H1 (cell line): ENCODE measurements at regions not wholly inside any gene's neighbourhood (a gene's known extent, or its start where the extent isn't known, plus 50 kb on each side); places are given as distances from the start of the nearest gene placed in this dataset.
"Not testable (repeated sequence)": the region's sequence is repeated elsewhere in the genome, so short reads cannot be mapped to it uniquely, and the experiment has no call there.

ENCODE experiments used
- CTCF ChIA-PET: fragments of 300-600 bp; sonication (Branson Sonifier 250); formaldehyde crosslinking; loops from one replicate; lab custom pipeline; 2021; ENCODE audit not compliant: partially characterized antibody; lab: Charles Lee
- POLR2A ChIA-PET: fragments of 300-600 bp; sonication (Branson Sonifier 250); formaldehyde crosslinking; loops from one replicate; lab custom pipeline; 2021; ENCODE audit warnings: inconsistent platforms; ENCODE audit not compliant: partially characterized antibody; lab: Charles Lee
- DNase-seq, 2 experiments: peaks; one replicate each; pipeline versions ENCODE4 v3.0.0 to v3.0.0-alpha.2; 2010 to 2022; ENCODE audit warnings: low spot score in 2 of 2, low read depth in 1 of 2, mixed read lengths in 1 of 2
- FAIRE-seq: peaks from 2 replicates; lab custom pipeline; 2011; peaks lifted over from hg19 to GRCh38; lab: Jason Lieb, UNC
- H2AFZ ChIP-seq: 2 replicates; pipeline ENCODE4 v1.8.1; 2012; ENCODE audit warnings: low read length, inconsistent platforms
- H2AK5ac ChIP-seq: 2 replicates; pipeline ENCODE4 v1.6.1; 2013; ENCODE audit warnings: low read depth, low read length
- H2BK120ac ChIP-seq: replicated peaks from 2 replicates; pipeline ENCODE3; 2013; ENCODE audit warnings: low read depth, low read length, inconsistent platforms
- H2BK12ac ChIP-seq: 2 replicates; pipeline ENCODE4 v1.6.1; 2013; ENCODE audit warnings: low read depth, low read length
- H2BK15ac ChIP-seq: 2 replicates; pipeline ENCODE4 v1.6.1; 2013; ENCODE audit warnings: low read length
- H2BK20ac ChIP-seq: 2 replicates; pipeline ENCODE4 v1.6.1; 2013; ENCODE audit warnings: low read length
- H2BK5ac ChIP-seq: 2 replicates; pipeline ENCODE4 v1.6.1; 2013; ENCODE audit warnings: low read depth, low read length
- H3K14ac ChIP-seq: 2 replicates; pipeline ENCODE4 v1.6.1; 2013; ENCODE audit warnings: inconsistent platforms; ENCODE audit not compliant: insufficient read length
- H3K18ac ChIP-seq: 2 replicates; pipeline ENCODE4 v1.6.1; 2013; ENCODE audit warnings: low read length; ENCODE audit errors: extremely low read depth
- H3K23ac ChIP-seq: 2 replicates; pipeline ENCODE4 v1.6.1; 2013; ENCODE audit warnings: inconsistent platforms; ENCODE audit not compliant: insufficient read length
- H3K23me2 ChIP-seq: 2 replicates; pipeline ENCODE4 v1.6.1; 2013; ENCODE audit warnings: low read depth, low read length
- H3K27ac ChIP-seq: 2 replicates; pipeline ENCODE4 v1.6.1; 2011; ENCODE audit warnings: low read depth, low read length, inconsistent platforms
- H3K27me3 ChIP-seq, 4 experiments: replicated peaks in 1 of 4; 1 replicate in 1 of 4; 2 replicates in 3 of 4; pipeline versions ENCODE4 v1.6.1 to v1.8.1; 2011 to 2013; ENCODE audit warnings: low read length in 3 of 4, mild to moderate bottlenecking in 3 of 4, inconsistent platforms in 2 of 4, mixed read lengths in 2 of 4, moderate library complexity in 1 of 4; ENCODE audit not compliant: control insufficient read depth in 3 of 4, insufficient read depth in 3 of 4; ENCODE audit errors: extremely low read depth in 1 of 4
- H3K36me3 ChIP-seq, 4 experiments: 2 replicates each; pipeline versions ENCODE4 v1.6.1 to v1.8.1; 2011 to 2013; ENCODE audit warnings: mild to moderate bottlenecking in 4 of 4, low read length in 3 of 4, moderate library complexity in 2 of 4, control low read depth in 1 of 4, inconsistent platforms in 1 of 4; ENCODE audit not compliant: insufficient read depth in 4 of 4, control insufficient read depth in 2 of 4
- H3K4ac ChIP-seq: replicated peaks from 2 replicates; pipeline ENCODE3; 2013; ENCODE audit warnings: low read length, low read depth, mixed read lengths, inconsistent platforms; ENCODE audit not compliant: insufficient read length
- H3K4me1 ChIP-seq, 4 experiments: replicated peaks in 1 of 4; 1 replicate in 1 of 4; 2 replicates in 3 of 4; pipeline versions ENCODE4 v1.6.1 to v1.8.1; 2011 to 2013; ENCODE audit warnings: low read length in 3 of 4, inconsistent platforms in 2 of 4, mixed read lengths in 1 of 4; ENCODE audit not compliant: insufficient read depth in 4 of 4, control insufficient read depth in 3 of 4
- H3K4me2 ChIP-seq, 2 experiments: 2 replicates each; pipeline versions ENCODE4 v1.6.1 to v1.8.1; 2011 to 2013; ENCODE audit warnings: low read depth in 2 of 2, low read length in 2 of 2, control low read depth in 1 of 2, inconsistent platforms in 1 of 2, mild to moderate bottlenecking in 1 of 2; ENCODE audit not compliant: insufficient read depth in 1 of 2
- H3K4me3 ChIP-seq, 4 experiments: fragments of 200-600, 300-600 bp in 1 of 4; sonication (generic), shearing (Covaris generic), sonication (Bioruptor Twin) in 1 of 4; 2 replicates each; pipeline versions ENCODE4 v1.5.1 to v1.8.1; 2011 to 2016; ENCODE audit warnings: low read length in 4 of 4, low read depth in 3 of 4, control low read depth in 2 of 4, inconsistent platforms in 2 of 4, mild to moderate bottlenecking in 2 of 4, mixed read lengths in 1 of 4, moderate library complexity in 1 of 4; ENCODE audit not compliant: insufficient read depth in 2 of 4; ENCODE audit errors: extremely low read depth in 1 of 4
- H3K56ac ChIP-seq: replicated peaks from 2 replicates; pipeline ENCODE3; 2013; ENCODE audit warnings: low read depth, mild to moderate bottlenecking, mixed read lengths, low read length, inconsistent platforms; ENCODE audit not compliant: insufficient read length
- H3K79me1 ChIP-seq: 2 replicates; pipeline ENCODE4 v1.6.1; 2013; ENCODE audit warnings: low read depth, low read length, control low read depth
- H3K79me2 ChIP-seq, 2 experiments: 2 replicates each; pipeline versions ENCODE4 v1.6.1 to v1.8.1; 2012 to 2013; ENCODE audit warnings: low read length in 2 of 2, mild to moderate bottlenecking in 2 of 2, inconsistent platforms in 1 of 2; ENCODE audit not compliant: insufficient read depth in 2 of 2, control insufficient read depth in 1 of 2
- H3K9ac ChIP-seq, 4 experiments: replicated peaks in 1 of 4; 1 replicate in 1 of 4; 2 replicates in 3 of 4; pipeline versions ENCODE4 v1.6.1 to v1.8.1; 2011 to 2013; ENCODE audit warnings: low read depth in 3 of 4, low read length in 3 of 4, control low read depth in 2 of 4, mild to moderate bottlenecking in 2 of 4, moderate library complexity in 2 of 4, inconsistent platforms in 1 of 4; ENCODE audit errors: extremely low read depth in 1 of 4
- H3K9me3 ChIP-seq, 2 experiments: 2 replicates each; pipeline versions ENCODE4 v1.6.1 to v1.8.1; 2012 to 2013; ENCODE audit warnings: mild to moderate bottlenecking in 2 of 2, moderate library complexity in 2 of 2, control low read depth in 1 of 2, inconsistent platforms in 1 of 2, low read depth in 1 of 2, low read length in 1 of 2, mixed read lengths in 1 of 2; ENCODE audit not compliant: insufficient read depth in 2 of 2
- H4K20me1 ChIP-seq, 2 experiments: replicated peaks in 1 of 2; 2 replicates each; pipeline versions ENCODE3 to v1.8.1; 2011 to 2013; ENCODE audit warnings: inconsistent platforms in 2 of 2, low read length in 2 of 2, mild to moderate bottlenecking in 1 of 2; ENCODE audit not compliant: insufficient read depth in 2 of 2, control insufficient read depth in 1 of 2
- H4K5ac ChIP-seq: 2 replicates; pipeline ENCODE4 v1.6.1; 2013; ENCODE audit warnings: low read length, low read depth, mixed read lengths, inconsistent platforms; ENCODE audit not compliant: insufficient read length
- H4K8ac ChIP-seq: 2 replicates; pipeline ENCODE4 v1.8.0; 2013; ENCODE audit warnings: mild to moderate bottlenecking, moderate library complexity, low read length, inconsistent platforms; ENCODE audit not compliant: insufficient read depth; ENCODE audit errors: extremely low read depth
- H4K91ac ChIP-seq: replicated peaks from 2 replicates; pipeline ENCODE3; 2013; ENCODE audit warnings: low read length, mixed read lengths, inconsistent platforms; ENCODE audit not compliant: insufficient read length
- RAD21 ChIP-seq, 2 experiments: IDR thresholded peaks in 1 of 2; conservative IDR thresholded peaks in 1 of 2; 2 replicates each; pipeline ENCODE4 v1.6.1; 2011; ENCODE audit warnings: low read depth in 2 of 2, low read length in 2 of 2, improper control_type of control experiment in 1 of 2, inconsistent platforms in 1 of 2, mild to moderate bottlenecking in 1 of 2, moderate library complexity in 1 of 2
- WGBS, 2 experiments: shearing (Covaris generic) in 1 of 2; methylation state at CpG; one replicate each; pipeline versions ENCODE4 v1.1.6 to v1.1.7; 2013 to 2015; ENCODE audit warnings: low lambda C conversion rate in 2 of 2, mixed read lengths in 2 of 2, inconsistent platforms in 1 of 2, low coverage in 1 of 2, missing lambda C conversion rate in 1 of 2; ENCODE audit not compliant: insufficient replicate concordance in 2 of 2, insufficient coverage in 1 of 2, insufficient read length in 1 of 2; ENCODE audit errors: extremely low coverage in 1 of 2, missing lambda C conversion rate in 1 of 2; 5-methylcytosine and 5-hydroxymethylcytosine counted together

DNA sequence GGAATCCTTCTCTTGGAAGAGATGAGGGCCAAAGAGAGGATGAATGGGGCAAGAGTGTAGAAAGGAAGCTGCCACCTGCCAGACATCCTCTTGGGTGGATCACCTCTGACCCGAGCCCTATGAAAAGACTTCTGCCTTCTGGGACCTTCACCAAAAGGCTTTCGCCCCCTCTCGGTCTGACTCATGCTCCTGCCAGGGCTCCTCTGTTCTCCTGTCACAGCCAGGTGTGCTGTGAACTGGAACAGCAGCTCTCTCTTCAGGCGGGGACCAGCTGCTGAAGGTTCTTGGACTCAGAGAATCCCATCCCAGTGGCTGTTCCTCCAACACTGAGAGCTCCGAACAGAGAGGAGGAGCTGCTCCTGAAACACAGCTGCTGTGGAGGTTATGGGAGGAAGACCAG lies 96.6 kb upstream of the AKAP13 start:
- not testable (repeated sequence) for H3K4me1 ChIP-seq
- TF ChIP-seq RAD21 (IDR thresholded peaks at IDR 0.05 in 1 of 2, conservative IDR thresholded peaks at IDR 0.05 in 1 of 2; ENCODE audit: low read depth in 2 of 2, low read length in 2 of 2): 0 out of 4 replicates have a peak, but pooled peaks of 1 of the 2 experiments have one; percentile 9
- TF ChIP-seq, all 59 proteins: peak for 1; not testable (repeated sequence) for 58
- H2AFZ ChIP-seq, H3K36me3 ChIP-seq, H4K5ac ChIP-seq, H3K79me1 ChIP-seq, H2BK15ac ChIP-seq, H2BK20ac ChIP-seq, H4K20me1 ChIP-seq, H3K18ac ChIP-seq, H3K9ac ChIP-seq, H2BK12ac ChIP-seq, H3K4ac ChIP-seq, H2BK120ac ChIP-seq, H3K9me3 ChIP-seq, DNase-seq, H2AK5ac ChIP-seq, H2BK5ac ChIP-seq, H3K4me2 ChIP-seq, H3K4me3 ChIP-seq, POLR2A ChIA-PET, FAIRE-seq, H3K27me3 ChIP-seq, H3K23ac ChIP-seq, H4K8ac ChIP-seq, H3K56ac ChIP-seq, H3K79me2 ChIP-seq, H3K27ac ChIP-seq, H3K23me2 ChIP-seq, H4K91ac ChIP-seq, H3K14ac ChIP-seq: not testable (repeated sequence)
- 70% methylated on average over 4 of the region's 5 CpGs; no CpG with 5 or more reads in 1 of the 2 experiments for WGBS, 2 experiments
- CTCF ChIA-PET: interaction anchor here (1.2 kb wide), 1 partner anchor 13 kb away, joined by 5 read pairs; no protein-coding TSS in a partner anchor
